ENCODE measurements at regions not wholly inside any gene's neighbourhood (a gene's known extent, or its start where the extent isn't known, plus 50 kb on each side); places are given as distances from the start of the nearest gene placed in this dataset.

DNA sequence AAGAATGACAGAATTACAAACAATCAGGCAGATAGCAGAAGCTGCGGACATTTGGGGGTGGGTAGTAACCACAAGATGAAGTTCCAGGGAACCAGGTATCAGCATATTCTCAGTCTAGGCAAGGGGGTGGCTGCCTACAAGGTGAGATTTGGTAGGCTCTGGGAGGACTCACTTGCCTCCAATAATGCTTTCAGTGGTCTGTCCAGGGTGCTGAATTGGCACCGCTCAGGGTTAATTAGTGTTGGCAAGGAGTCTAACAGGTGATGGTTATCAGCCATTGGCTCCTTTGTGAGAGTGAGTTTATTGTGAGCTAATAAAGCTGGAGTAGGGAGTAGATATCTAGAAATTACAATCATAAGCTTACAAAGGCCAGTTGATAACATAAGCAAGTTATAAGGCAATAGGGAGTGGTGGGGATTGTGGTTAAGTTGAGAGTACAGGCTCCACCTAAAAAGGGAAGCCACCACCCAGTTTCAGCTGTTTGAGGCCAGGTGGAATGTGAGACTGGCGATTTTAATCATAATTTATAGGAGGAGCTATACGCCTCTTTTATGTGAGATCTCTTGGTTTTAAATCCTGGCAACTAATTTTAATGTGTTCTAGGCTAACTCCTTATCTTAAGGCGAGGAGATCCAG is 320.5 kb downstream of the MIAT start:
- no peak for DNase-seq

DNA sequence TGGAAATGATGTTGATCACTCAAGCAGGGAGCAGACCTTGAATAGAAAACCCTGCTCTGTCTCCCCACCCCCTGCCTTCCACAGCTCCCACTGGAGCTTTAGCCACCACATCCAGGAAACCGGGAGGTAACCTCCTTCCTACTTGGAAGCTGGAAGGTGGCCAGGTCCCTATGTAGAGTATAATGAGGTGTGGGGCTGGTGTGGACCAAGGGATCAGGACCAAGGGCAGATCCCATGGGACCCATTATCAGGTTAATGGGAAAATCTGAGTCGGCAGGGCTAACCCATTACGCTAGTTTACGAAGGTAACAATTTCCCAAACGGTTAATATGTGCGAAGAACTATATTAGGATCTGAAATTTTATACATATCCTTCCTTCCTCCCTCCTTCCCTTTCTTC is 321.9 kb downstream of the MIAT start:
- no peak for DNase-seq

DNA sequence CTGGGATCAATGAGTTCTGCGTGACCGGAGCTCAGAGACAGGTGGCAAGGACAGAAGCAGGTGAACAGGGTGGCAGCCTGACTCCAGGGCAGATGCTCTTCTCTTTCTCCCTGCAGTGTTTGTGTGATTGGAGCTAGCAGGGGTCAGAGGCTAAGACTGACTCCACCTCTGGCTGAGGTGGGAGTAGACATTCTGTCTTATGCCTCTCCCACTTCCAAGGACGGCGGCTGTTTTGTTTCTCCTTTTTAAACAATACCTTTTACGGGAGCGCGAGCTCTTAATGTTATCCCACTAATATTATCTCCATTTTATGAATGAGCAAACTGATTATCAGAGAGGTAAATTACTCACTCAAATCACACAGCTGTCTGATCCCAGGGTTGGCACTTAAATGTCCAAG is 323.7 kb downstream of the MIAT start:
- no peak for DNase-seq

DNA sequence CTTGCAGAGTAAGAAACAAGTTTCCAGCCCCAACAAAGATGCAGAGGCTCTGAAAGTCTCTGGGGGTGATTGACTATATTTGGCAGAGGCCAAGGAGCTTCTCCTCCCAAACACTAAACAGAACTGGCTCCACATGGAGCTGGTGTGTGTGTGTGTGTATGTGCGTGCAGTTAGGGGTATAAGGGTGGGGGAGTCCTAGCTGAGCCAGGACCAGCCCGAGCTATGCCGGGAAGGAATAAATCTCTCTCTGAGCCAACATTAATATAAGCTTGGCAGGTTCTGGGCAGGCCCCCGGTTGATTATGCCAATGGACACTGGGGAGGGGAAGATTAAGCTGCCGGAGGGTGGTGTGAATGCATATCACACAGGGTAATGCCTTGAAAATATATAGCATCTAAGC is 324.2 kb downstream of the MIAT start:
- DNase-seq: no peak

DNA sequence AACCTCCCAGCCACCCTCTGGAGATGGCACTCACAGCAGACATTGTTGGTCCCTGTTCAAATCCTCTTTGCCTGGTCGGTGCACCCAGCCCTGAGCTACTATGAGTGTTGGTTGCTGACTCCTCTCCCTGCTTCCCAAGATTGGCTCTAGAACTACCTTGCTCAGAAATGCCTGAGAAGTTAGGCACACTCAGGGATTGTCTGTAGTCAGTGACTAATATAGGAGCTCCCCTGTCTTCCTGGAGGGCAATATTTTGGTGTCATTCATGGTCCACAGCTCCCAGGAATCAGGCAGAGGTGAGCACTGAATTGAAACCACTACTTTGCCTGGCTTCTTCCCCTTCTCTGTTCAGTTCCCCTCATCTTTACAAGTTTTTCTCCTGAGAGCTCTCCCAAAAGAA is 325.9 kb downstream of the MIAT start:
- DNase-seq: no peak

DNA sequence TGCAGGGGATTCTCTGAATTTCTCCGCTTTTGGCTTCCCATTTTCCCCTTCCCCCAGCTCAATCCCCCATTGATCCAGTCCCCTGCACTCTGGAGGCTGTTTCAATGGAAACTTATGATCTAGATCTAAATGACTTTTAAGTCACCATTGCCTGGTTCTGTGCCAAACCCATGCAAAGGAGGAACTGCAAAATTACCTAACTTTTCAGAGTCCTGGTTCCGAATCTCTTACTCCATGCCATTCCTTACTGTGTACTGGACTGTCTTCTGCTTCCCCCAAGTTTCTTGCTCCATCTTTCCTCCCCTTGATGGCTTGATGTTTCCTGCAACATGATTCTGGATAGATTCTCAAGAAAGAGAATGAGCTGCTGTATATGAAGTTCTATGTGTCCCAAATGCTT is 327.8 kb downstream of the MIAT start:
- DNase-seq: no peak

DNA sequence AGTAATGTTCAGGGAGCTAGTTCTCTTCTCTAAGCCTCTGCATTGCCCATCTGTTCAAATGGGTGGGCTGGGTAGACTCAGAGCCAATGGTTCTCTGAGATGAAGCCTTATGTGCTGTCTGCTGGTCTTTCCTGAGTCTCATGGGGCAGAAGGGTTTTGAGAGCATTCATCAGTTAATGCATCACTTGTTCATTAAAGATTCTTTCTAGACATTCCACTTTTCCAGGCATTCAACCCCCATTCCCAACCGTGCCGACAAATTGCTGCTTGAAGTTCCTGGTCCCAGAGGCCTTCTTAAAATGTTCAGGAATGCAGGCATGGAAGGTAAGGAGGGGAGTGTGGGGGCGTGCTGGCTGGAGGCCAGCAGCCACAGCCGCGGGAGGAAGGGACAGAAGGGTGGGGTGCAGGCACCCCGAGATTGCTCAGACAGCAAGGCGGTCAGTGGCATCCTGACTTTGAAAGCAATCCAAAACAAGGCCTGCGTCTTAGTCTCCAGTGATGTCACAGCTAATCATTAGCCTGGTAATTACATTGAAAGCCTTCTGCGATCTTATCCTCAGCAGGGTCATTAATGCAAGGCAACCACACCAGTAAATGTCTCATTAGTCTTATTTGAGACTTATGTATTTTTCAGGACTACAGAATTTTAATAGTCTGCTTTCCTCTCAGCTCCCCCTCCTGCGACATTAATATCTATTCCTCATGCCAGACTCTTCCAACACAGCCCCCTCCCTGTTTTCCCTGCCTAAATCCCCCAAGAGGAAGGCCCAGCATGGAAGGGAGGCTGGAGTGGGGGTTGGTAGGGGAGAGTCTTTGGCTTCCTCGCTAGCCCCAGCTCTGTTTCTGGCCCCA is 328.8 kb downstream of the MIAT start:
- no peak for DNase-seq

DNA sequence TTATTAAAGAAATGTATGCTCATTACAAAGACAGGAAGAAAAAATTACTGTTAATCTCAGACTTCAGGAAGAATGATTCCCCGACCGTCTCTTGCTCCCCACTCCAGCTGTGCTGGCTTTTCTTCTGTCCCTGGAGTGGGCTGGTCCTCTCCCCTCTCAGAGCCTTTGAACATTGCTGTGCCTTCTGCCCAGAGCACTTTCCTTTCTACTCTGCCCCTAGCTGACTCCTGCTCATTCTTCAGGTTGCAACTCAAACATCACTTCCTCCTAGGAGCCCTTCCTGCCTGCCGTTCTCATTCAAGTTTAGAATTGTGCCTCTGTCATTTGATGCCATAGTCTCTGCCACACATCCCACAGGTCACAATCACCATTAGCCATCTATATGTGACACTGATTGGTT is 329.5 kb downstream of the MIAT start:
- no peak for DNase-seq

DNA sequence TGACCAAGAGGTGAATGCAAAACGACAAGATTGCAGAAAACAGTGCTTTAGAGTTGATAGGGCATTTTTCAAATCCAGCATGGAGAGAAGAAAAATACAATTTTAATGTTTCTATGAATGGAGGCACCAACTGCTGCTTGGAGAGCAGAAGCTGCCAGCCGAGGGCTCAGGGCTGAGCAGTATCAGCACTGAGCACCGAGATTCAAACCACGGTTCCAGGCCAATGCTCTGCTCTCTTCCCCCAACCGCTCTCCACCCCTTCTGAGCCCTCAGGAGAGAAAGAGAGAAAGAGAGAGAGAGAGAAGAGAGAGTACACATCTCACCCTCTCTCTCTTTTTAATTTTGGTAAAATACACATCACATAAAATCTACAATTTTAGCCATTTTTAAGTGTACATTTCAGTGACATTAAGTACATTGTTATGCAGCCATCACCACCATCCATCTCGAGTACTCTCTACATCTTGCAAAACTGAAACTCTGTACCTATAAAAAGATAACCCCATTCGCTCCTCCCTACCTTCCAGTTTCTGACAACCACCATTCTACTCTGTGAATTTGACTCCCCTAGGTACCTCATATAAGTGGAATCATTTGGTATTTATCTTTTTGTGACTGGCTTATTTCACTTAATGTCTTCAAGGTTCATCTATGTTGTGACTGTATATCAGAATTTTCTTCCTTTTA is 333.3 kb downstream of the MIAT start:
- DNase-seq: no peak

DNA sequence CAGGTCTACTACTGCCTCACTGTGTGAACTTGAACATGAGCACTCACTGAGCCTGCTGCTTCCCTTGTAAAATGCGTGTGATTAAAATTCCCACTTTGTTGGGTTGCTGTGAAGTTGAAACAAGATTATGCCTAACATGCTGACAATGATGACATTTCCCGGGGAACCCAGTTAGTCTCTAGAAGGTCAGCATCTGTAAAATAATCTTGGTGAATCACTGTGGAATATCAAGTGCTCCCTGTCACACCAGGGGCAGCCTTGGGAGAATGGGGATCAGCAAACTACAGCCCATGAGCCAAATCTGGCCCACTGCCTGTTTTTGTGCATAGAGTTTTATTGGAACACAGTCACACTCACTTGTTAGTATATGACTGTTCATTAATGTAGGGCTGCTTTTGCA is 335.2 kb downstream of the MIAT start:
- no peak for DNase-seq

DNA sequence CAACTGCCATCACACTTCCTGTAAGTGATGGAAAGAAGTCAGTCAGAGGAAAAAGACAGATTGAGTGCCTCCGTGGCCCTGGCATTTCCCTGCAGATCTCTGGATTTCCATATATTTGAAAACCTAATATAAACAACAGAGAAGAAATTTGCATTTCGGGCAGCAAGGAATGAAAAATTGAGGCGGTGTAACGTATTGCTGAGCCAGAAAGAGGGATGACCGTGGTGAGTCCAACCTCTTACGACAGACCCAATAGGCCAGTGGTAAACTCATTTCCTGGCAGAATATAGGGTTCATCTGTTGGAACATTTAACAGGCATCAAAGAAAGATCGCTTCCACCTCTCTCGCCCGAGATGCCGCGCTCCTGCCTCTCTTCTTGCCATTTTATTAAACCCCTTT is 336.5 kb downstream of the MIAT start:
- no peak for DNase-seq

DNA sequence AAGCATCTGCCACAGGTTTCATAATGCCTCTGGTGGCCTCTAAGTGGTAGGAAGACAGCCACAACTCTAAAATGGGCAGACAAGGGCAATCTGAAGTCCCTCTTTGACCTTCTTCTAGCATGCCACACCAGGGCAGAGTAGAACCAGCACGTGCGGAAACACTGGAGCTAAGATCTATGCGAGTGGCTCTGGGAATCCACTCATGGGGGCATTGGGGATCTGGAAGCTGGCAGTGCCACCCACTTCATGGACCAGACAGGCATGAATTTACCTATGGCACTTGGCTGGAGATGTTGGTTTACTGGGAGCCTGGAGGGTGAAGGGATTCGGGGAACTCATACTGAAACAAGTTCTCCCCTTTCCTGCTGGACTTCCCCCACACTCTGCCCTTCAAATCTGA is 337.4 kb downstream of the MIAT start:
- no peak for DNase-seq

DNA sequence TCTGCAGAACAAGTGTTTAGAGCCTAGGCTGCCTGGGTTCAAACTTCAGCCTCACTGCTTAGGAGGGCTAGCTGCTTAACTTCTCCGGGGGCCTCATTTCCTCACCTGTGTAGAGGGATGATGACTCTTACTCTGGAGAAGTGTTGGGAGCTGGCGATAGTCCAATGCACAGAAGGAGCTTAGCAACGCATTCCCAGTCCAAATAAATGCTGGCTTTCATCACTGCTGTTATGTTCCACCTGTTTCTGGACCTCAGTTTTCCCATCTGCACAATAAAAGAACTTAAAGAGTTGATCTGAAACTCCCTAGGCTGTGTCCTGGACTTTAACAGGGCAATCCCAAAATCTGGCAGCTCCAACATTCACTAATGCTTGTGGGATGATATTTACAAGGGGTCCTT is 337.8 kb downstream of the MIAT start:
- DNase-seq: peak; percentile 7

DNA sequence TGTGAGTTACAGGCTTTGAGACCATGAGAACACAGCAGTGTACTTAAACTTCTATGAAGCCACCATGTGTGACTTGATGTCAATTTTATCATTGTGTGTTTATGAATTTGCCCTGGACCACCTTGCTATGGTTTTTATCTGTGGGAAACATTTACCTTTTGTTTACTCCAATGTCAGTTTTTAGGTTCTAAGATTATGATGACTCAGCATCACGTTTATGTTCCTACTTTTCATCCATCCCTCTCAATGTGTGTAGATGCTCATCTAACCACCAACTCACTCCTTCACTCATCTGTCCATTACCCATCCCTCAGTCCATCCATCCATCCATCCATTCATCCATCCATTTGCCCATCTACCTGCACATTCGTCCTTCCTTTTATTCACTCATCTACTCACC is 338.8 kb downstream of the MIAT start:
- no peak for DNase-seq

DNA sequence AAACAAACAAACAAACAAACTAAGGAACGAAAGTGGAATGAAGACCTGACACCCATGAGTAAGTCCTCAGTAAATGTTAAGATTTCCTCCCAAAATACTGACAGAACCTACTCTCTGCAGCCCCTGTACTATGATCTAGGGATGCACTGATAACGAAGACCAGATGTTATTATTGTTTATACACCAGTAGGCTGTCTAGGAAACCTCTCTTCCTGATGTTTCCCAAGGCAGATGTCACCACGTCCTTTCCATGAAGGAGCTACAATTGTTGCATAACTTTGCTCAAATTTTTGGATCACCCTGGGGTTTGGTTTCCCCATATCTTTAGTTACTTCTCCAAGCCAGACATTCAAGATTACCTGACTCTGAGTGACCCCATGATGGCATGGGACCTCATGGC is 340.7 kb downstream of the MIAT start:
- no peak for DNase-seq

DNA sequence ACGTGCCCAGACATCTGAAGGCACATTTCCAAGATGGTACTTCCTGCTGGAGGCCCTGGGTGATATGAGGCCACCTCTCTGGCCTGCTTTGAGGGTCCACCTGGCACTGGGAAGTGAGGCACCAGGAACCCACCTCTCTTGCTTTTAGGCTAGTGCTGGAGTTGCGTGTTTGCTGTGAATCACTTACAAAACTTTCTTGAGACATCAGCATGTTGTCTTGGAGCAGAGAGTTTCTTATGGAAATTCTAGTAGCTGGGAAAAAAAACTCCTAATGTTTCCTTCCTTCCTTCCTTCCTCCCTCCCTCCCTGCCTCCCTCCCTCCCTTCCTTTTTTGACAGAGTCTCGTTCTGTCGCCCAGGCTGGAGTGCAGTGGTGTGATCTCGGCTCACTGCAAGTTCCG is 341.3 kb downstream of the MIAT start:
- DNase-seq: no peak

DNA sequence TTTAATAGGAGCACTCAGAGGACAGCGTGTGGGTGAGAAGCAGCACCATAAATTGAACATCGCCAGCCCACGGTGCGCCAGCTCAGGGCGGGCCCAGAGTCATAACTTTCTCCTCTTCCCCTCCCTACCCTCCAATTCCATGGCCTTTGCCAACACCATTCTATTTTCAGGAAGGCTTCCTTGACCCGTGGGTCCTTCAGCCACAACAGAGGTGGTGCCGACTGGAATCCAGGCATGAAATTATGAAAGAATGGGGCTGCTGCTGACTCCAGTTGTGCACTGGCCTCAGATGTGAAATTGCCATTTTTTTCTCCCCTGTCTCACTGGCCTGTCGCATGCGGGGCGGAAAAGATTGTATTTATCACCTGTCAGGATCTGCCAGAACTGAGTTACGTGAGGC is 345.9 kb downstream of the MIAT start:
- DNase-seq: no peak

DNA sequence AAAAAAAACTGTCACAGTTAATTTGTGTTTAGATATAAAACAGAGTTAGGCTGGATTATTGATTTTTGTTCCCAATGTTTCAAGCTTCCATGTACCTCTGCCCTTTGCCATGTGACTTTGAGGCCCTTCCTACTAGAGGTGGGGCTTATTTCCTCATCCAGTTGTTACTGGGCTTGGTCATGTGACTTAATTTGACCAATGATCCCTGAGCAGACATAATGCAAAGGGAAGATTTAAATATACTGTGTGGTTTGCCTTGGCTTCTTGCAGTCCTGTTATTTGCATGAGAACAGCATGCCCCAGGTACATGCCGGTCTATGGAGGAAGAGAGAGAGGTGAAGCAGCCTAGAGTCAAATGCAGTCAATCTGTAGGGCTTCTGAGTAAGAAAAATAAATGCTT is 347.0 kb downstream of the MIAT start:
- no peak for DNase-seq

DNA sequence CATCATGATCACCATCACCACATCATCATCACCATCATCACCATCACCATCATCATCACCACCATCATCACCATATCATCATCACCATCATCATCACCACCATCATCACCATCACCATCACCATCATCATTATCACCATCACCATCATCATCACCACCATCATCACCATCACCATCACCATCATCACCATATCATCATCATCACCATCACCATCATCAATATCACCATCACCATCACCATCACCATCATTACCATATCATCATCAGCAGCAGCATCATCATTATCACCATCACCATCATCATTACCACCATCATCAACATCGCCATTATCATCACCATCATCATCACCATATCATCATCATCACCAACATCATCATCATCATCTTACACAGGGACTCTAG is 351.1 kb downstream of the MIAT start:
- no peak for DNase-seq

DNA sequence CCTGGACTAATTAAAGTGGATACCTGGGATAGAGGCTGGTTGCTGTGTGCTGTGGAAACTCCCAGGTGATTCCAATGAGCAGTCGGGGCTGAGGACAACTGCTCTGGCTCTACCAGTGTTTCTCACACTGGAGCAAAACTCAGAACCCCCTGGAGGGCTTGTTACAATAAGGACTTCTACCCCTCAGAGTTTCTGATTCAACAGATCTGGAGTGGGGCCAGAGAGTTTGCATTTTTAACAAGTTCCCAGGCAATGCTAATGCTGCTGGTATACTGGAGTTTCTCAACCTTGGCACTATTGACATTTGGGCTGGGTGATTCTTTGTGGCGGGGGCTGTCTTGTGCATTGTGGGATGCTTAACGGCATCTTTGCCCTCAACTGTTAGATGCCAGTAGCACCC is 353.7 kb downstream of the MIAT start:
- DNase-seq: no peak

DNA sequence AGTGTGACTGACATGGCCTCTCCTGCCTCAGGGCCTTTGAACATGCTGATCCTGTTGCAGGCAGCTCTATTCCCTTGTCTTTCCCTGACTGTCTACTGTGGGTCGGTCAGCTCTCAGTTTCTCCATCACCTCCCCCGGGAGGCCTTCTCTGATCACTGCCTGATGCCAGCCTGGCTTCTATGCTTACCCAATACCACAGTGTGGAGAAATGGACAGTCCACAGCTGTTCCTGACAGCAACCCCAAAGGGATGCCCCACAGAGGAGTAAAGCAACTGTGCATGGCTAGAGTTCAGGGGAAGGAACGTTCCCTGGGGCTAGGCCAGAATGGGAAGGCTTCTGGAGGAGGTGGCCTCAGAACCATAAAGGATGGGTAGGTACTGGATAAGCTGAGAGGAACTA is 354.3 kb downstream of the MIAT start:
- no peak for DNase-seq

DNA sequence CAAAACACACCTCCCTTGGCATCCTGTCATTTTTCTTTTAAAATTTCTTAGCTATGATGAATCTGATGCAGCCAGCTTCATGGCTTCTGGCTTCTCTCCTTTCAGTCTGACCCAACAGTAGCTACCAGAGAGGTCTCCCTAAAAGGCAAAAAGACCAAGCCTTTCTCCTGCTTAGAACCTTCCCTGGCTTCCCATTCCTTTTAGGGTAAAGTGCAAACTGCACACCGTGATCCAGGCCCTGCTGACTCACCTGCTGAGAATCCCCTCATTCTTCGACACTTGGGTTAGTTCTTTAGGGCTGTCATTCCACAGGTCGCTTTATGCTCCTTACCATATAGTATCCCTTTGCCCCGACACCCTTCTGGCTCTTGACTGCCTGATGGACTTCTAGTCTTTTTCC is 362.4 kb downstream of the MIAT start:
- no peak for DNase-seq

DNA sequence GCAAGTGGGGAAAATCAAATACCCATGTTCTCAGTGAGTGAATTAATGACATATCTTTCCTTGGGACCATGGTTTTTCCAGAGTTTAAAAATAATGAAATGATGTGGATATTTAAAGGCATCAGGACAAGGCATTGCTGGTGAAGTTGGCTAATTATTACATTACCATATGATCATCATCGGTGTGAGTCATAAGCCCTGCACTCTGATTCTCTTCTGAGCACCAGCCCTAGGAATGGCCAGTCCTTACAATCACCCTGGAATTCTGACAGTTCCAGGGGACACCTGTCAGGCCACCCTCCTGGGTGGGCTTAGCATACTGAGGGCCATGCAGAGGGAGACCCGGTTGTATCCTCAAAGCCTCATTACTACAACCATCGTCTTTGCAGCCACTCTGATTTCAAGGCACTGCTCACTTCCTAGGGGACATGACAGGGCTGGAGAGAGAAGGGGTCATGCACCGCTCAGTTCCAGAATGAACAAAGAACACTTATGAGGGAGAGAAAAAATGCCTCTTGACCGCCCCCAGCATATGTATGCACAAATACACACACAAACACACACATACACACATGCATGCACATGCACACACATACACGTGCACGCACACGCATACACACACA is 365.0 kb downstream of the MIAT start:
- DNase-seq: no peak

DNA sequence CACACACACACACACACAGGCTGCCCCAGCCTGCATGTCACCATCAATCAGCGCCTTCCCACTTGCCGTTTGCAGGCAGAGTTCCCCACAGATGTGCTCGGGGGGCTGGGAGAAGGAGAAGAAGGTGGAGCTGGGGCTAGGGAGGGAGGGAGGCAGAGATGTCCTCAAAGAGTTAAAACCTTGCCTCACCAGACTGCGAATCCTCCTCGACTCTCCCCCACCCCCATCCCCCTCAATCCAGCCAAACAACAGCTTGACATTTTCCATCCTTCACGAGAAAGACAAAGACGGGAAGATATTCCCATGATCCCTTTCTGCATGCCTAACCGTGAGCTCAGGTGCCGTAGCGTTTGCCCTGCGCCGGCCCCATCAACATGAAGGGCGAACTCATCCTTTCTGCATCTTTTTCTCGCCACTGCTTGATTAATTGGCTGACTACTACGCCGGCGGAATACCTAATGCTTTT is 365.5 kb downstream of the MIAT start:
- DNase-seq: no peak

Measured in NCI-H1694 treated with DMSO at 0.1 percent for 48 hours (cell line).